ENCODE measurements at regions not wholly inside any gene's neighbourhood (a gene's known extent, or its start where the extent isn't known, plus 50 kb on each side); places are given as distances from the start of the nearest gene placed in this dataset.
"Not testable (repeated sequence)": the region's sequence is repeated elsewhere in the genome, so short reads cannot be mapped to it uniquely, and the experiment has no call there.

- DNase-seq = no peak
These were observed 175.3 kb upstream of the TCF4 start for GRCh38 chr18:55763298-55763697.

- no peak for DNase-seq
These were observed 174.4 kb upstream of the TCF4 start for GRCh38 chr18:55762424-55762823.

- no peak for DNase-seq
These were observed 165.8 kb upstream of the TCF4 start for GRCh38 chr18:55753643-55754263.

DNA sequence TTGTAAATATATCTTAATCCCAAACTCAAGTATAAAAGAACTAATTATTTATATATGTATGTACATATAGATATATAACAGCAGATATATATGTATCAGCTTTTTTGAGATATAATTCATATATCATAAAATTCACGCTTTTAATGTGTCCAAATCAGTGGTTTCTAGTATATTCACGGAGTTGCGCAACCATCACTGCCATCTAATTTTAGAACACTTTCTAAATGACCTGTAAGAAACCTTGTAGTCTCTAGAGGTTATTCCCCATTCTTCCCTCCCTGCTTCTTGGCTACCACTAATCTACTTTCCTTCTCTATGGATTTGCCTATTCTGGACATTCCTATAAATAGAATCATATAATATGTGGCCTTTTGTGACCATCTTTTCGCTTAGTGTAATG, 163.5 kb upstream of the TCF4 start:
- DNase-seq = no peak

DNA sequence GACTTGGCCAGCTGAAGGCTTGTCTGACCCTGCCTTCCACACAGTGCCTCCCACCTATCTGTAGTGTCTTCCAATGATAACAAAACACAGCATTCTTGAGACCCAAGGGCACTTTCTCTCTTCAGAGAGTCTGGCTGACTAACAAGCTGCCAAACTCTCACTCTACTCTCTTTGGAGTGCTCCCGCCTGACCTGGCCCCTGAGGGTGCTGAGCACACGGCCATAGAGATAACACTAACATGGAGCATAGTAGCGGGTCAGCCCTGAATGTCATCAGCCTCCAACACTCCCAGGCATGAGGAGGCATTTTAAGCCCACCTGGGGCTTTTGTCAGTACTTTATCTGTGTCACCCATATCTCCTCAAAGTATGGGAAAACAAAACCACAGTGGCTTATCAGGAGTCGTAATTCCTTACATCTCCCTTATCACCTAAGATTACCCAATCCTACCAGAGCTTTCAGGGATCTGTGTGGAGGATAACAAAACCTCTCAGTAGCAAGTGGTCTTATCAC, 160.3 kb upstream of the TCF4 start:
- DNase-seq = no peak

DNA sequence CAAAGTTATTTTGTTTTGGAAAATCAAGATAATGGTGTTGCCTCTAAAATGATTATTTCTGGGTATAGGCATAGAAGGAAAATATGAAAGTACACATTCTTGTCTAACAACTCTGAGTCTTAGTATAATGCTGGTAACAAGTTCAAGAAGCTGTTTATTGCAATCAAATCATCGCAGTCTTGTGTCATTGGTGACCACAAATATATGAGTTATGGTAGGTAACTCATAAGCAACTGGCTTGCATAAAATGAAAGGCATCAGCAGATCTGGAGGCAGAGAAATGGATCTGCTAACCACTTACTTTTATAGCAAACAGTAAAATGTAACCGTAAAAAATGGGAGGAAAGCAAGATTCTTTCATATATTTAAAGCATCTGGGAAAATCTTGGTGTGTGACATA, 156.2 kb upstream of the TCF4 start:
- no peak for DNase-seq

DNA sequence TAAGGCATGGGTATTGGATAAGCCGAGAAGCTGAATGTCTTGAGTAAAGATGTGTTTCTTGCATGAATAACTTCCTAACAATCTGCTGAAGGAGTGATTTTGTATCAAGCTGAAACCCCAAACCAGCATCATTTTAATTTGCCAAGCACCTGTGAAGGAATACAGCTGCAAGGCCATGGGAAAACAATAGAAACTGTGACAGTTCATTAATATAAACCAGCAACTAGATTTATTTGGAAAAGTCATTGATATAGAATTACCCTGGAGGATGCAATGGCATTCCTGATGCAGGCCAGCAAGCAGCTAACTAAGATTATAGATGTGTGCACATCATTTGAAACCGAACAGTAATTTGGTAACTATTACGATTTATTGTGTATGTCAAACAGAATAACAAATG, 155.7 kb upstream of the TCF4 start:
- no peak for DNase-seq

DNA sequence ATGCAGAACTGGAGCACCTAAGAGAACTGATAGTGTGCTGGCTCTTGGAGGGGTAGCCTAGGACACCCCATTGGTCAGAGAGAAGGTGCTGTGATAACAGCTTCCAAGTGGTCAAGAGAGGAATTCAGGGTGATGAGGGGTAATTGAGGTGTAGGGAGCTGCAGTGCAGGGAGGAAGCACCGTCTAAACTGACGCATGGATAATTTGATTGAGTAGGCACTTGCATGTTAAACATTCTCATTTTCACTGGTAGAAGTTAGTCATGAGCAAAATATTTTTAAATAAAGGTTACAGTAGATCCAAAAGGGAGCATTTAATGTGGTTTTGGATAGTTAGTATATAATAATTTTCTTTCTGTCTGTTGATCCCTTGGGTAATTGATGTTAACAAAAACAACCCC, 155.1 kb upstream of the TCF4 start:
- no peak for DNase-seq

DNA sequence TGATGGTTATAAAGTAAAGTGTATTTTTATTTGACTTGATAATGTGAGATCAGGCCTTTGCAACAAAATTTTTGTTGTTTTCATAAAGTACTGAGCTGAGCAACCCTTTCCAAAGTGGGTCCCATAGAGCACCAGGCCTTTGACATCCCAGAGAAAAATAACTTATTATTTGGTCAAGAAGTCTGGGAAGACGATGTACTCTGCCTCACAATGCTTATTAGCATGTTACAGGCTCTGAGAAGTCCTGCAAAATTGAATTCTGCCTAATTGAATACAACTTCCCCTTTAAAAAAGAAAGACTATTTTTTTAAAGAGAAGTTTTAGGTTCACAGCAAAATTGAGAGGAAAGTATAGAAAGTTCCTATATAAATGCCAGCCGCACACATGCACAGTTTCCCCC, 151.5 kb upstream of the TCF4 start:
- DNase-seq = no peak

DNA sequence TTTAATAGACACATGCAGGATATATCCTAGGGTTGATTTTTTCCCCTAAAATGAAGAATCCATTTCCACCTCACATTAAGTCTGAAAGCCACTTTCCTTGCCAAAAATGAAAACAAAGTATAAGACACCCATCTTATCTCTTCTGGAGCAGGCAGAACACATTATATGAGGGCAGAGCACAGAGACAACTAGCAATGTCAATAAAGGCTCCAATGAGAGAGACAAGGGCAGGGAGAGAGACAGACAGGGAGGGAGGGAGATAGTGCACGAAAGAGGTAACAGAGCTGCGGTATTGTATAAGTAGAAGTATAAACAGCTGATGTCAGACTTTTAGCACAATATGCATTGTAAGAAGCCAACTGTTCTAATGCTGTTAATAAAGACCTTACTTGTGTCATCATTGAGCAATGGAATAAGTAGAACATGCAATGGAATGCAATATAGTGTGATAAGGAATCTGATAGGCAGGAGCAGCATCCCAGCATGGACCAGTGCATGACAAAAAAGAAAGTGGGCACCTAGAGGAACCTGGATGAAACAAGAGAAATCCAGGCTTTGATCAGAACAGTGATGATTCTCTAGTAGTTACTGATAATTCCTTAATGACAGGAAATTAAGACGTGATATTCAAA, 150.6 kb upstream of the TCF4 start:
- DNase-seq = no peak

DNA sequence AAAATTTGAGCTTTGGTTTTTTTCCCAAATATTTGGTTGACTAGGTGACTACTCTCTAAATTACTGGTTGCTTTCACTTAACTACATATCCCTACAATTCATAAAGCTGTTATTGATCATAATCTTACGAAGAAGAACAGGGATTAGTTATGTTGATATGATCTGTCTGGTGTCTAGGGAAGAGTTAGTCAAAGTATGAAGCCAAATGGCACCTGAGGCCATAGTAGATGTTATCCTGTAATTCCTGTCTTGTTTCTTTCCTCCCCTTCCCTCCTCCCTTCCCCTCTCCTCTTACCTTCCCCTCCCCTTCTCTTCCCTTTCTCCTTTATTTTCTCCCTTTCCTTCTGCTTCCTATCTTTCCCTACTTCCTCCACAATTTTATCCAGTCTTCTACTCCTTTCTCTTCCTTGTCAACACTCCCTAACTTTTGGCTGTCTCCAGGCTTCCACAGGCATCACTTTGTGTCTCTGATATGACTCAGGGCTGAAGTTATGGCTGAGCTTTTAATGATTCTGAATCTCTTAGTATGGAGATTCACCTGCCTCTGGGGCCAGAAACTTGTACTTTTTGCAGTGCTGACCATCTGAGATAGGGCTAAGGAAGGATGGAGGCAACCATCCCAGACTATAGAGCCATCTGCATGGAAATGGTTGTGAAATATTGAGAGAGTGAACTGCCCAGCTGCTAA, 149.9 kb upstream of the TCF4 start:
- DNase-seq = no peak

GRCh38 chr18:55737266-55737665, 149.3 kb upstream of the TCF4 start:
- DNase-seq = no peak

GRCh38 chr18:55735969-55736368, 148.0 kb upstream of the TCF4 start:
- no peak for DNase-seq

DNA sequence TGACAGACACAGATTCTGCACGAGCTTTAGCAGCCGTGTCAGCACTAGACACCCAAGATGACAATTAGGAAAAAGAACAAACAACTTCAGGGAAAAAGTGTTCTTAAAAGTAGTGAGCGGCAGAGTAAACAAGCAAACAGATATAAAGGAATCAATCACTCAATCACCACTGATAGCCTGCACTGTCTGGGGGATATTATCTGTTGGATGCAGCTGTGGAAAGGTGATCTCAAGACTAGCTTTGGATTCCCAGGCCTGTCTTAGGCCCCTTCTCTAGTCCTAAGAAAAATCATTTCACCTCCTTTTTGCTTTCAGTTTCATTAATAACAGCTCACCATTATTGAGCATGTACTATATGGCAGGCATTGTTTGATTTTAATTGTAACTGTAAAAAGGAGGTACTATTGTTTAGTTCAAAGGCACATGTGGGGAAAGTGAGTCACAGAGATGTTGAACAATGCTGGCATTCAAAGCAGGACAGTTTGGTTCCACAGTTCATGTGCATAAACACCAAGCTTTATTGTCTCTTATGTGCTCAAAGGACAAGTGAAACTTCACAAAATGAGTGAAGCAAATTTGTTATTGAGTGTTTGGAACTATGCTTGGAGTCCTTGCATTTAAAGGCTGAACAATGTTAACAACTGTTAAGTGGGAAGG, 147.3 kb upstream of the TCF4 start:
- no peak for DNase-seq

GRCh38 chr18:55732227-55733106, 144.5 kb upstream of the TCF4 start:
- no peak for DNase-seq

GRCh38 chr18:55731594-55732042, 143.6 kb upstream of the TCF4 start:
- no peak for DNase-seq

DNA sequence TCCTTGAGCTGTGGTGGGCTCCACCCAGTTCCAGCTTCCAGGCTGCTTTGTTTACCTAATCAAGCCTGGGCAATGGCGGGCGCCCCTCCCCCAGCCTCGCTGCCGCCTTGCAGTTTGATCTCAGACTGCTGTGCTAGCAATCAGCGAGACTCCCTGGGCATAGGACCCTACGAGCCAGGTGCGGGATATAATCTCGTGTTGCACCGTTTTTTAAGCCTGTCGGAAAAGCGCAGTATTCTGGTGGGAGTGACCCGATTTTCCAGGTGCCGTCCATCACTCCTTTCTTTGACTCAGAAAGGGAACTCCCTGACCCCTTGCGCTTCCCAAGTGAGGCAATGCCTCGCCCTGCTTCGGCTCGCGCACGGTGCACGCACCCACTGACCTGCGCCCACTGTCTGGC, 133.0 kb upstream of the TCF4 start:
- DNase-seq = not testable (repeated sequence)

DNA sequence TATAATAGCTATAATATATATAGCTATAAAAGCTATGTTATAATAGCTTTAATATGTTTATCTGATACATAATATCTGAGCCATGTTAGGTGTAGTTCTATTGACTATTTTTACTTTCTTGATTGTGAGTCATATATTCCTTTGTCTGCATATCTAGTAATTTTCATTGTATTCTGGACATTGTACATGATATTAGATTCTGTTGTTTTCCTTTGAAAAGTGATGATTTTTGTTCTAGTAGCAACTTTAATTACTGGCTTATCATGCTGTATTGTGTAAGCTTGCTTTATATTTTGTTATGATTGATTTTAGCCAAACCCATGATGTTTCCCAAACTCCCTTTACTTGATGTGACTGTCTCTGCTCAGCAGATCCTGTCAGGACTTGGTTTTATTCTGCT, 125.7 kb upstream of the TCF4 start:
- DNase-seq = no peak

DNA sequence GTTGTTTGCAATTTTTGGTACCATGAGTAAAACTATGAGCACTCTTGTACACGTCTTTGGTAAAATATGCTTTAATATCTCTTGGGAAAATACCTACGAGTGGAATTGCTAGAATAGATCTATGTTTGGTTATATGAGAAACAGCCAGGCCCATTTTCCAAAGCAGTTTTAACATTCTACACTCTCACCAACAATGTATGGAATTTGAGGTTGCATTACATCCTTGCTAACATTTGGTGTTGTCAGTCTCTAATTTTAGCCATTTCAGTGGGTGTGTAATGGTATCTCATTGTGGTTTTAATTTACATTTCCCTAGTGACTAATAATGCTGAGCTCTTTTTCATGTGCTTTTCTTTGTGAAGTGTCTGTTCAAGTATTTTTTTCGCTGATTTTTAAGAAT, 118.9 kb upstream of the TCF4 start:
- no peak for DNase-seq

GRCh38 chr18:55699233-55699765, 111.3 kb upstream of the TCF4 start:
- DNase-seq = no peak

DNA sequence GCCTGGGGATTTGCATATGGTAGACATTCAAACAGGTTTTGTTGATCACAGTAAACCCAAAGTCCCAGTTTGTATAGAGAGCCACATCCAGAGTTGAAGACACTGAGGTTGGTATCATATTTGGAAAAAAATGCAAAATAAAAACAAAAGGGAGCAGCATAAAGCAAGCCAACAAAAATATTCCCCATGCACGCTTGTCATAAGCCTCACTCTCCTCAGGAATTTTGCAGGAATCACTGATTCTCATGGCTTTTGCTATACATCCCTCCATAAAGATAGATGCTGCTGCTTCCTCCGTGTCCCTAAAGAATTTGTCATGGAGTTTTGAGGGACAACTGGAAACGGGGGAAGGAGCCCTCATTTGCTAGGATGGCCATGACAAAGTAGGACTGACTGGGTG, 108.8 kb upstream of the TCF4 start:
- no peak for DNase-seq

GRCh38 chr18:55695091-55695490, 107.1 kb upstream of the TCF4 start:
- no peak for DNase-seq

Data from CD4-positive, alpha-beta T cell treated with Interleukin-21 for 1 hour (primary cell).